ENCODE measurements at regions not wholly inside any gene's neighbourhood (a gene's known extent, or its start where the extent isn't known, plus 50 kb on each side); places are given as distances from the start of the nearest gene placed in this dataset.

DNA sequence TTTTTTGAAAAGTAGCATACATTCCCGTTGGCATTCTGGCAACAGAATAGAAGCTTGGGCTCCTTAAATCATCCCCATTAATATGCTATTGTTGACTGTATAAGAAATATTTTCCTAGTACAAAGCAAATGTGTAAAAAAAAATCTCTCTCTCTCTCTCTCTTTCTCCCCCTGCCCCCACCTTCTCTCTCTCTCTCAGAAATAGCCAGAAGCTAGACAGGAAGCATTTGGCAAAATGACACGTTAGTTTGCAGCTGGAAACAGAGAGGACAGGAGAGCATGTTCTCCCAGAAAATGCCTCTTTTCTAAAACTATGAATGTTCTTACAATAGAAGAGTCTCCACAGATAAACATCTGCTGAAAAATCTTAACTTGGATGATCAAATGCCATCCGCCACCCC, 59.6 kb upstream of the AKR1E2 start:
- TF ChIP-seq CTCF (IDR thresholded peaks at IDR 0.05) = no peak
- no peak for TF ChIP-seq POLR2A (IDR thresholded peaks at IDR 0.05)
- no peak for TF ChIP-seq EP300 (IDR thresholded peaks at IDR 0.05)

Data from sigmoid colon (tissue), 4 donors.